MG63 (cell line): ENCODE measurements at regions not wholly inside any gene's neighbourhood (a gene's known extent, or its start where the extent isn't known, plus 50 kb on each side); places are given as distances from the start of the nearest gene placed in this dataset.
"Not testable (repeated sequence)": the region's sequence is repeated elsewhere in the genome, so short reads cannot be mapped to it uniquely, and the experiment has no call there.

Experiments
- DNase-seq: peaks from one replicate; pipeline ENCODE4 v3.0.0-alpha.2; 2020
- H3K27me3 ChIP-seq: fragments of 250-450 bp; sonication (Bioruptor Pico); 2 replicates; pipeline ENCODE4 v1.5.1; 2020; ENCODE audit warnings: mild to moderate bottlenecking, moderate library complexity
- H3K36me3 ChIP-seq: fragments of 250-450 bp; sonication (Bioruptor Pico); 2 replicates; pipeline ENCODE4 v1.5.1; 2020; ENCODE audit warnings: mild to moderate bottlenecking, moderate library complexity
- H3K4me3 ChIP-seq: fragments of 250-450 bp; sonication (Bioruptor Pico); 2 replicates; pipeline ENCODE4 v1.5.1; 2020; ENCODE audit warnings: mild to moderate bottlenecking, moderate library complexity
- H3K9me3 ChIP-seq: fragments of 250-450 bp; sonication (Bioruptor Pico); 2 replicates; pipeline ENCODE4 v1.5.1; 2020; ENCODE audit warnings: mild to moderate bottlenecking, moderate library complexity

GRCh38 chr18:29457316-29457889 lies 1280.5 kb upstream of the CDH2 start:
- DNase-seq = no peak
- Histone ChIP-seq H3K4me3 (no peak overlapping the region), H3K36me3 (no peaks in the 10 kb centered on the region), H3K9me3 (no peaks in the 10 kb centered on the region), H3K27me3 (no peaks in the 10 kb centered on the region)

- DNase-seq = no peak
- H3K9me3 ChIP-seq = no peaks in the 10 kb centered on the region
These were observed 1272.5 kb upstream of the CDH2 start for GRCh38 chr18:29449424-29449823.

DNA sequence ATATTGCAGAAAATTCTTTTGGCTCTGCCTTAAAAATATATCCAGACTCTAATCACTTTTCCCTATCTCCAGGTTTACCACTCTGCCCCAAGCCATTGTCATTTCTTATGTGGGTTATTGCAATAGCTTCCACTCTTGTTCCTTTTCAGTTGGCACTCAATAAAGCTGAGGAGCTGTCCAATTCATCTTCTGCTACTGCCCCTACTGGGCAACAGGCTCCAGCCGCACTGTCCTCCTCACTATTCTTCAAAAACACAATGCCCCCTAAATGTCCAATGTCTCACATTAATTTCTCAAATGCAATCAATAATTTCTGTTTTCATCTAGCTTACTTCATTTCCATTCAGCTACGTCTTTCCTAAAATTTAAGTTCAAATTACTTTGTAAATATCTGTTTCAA lies 1262.5 kb upstream of the CDH2 start:
- no peak overlapping the region for H3K4me3 ChIP-seq
- no peaks in the 10 kb centered on the region; the same call in 1 of the 2 replicates for H3K9me3 ChIP-seq
- no peaks in the 10 kb centered on the region for H3K27me3 ChIP-seq
- DNase-seq = no peak
- H3K36me3 ChIP-seq = no peaks in the 10 kb centered on the region

More at GRCh38 chr18:29449424-29449823, 1272.5 kb upstream of the CDH2 start:
- H3K36me3 ChIP-seq = no peaks in the 10 kb centered on the region
- no peaks in the 10 kb centered on the region for H3K27me3 ChIP-seq
- H3K4me3 ChIP-seq = no peak overlapping the region

- no peaks in the 10 kb centered on the region for H3K36me3 ChIP-seq
- no peak overlapping the region for H3K4me3 ChIP-seq
- H3K9me3 ChIP-seq = peaks cover 4% of the 10 kb centered on the region; the same call in 1 of the 2 replicates
- no peaks in the 10 kb centered on the region for H3K27me3 ChIP-seq
- DNase-seq = no peak
These were observed 1259.5 kb upstream of the CDH2 start for GRCh38 chr18:29436459-29436858.

DNA sequence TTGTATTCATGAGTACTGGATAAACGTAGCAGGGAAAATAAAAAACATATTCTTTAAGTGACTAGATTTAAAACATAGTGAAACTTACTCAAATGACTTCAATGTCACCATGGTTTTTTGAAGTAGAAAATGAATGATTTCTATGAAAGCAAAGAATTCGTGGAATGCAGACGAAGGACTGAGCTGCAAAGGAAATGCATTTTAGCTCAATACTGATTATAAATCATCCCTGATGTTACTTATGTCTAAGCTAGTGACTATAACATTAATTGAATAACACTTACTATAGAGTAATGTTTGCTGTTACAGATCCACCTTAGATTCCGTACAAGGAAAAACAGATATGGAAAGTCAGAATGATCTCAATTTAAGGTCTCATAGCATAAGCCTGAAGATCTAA lies 1257.7 kb upstream of the CDH2 start:
- H3K36me3 ChIP-seq = no peaks in the 10 kb centered on the region
- no peak overlapping the region for H3K4me3 ChIP-seq
- no peak for DNase-seq
- no peaks in the 10 kb centered on the region for H3K27me3 ChIP-seq
- H3K9me3 ChIP-seq = peaks cover 13% of the 10 kb centered on the region; the same call in 1 of the 2 replicates

DNA sequence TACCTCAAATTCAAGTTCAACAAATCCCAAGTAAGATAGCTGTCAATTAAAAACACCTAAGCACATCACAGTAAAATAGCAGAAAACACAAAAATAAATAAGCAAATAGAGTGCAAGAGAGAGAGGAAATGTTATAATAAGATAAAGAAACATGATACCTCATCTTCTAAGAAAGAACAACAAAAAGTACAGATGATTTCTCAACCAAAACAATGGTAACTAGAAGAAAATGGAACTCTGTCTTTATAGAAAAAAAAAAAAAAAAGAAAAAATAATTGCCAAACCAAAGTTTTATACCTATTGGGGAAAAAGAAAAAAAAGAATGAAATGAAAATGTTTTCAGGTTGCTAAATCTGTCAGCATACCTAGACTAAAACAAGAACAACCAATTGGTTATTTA lies 1253.5 kb upstream of the CDH2 start:
- no peak overlapping the region for H3K4me3 ChIP-seq
- DNase-seq = no peak

GRCh38 chr18:29418136-29418535 lies 1241.2 kb upstream of the CDH2 start:
- Histone ChIP-seq H3K27me3 (no peaks in the 10 kb centered on the region), H3K9me3 (no peaks in the 10 kb centered on the region), H3K4me3 (no peak overlapping the region), H3K36me3 (no peaks in the 10 kb centered on the region)
- no peak for DNase-seq

More for the DNA sequence above, 1253.5 kb upstream of the CDH2 start:
- peaks cover 16% of the 10 kb centered on the region; the same call in 1 of the 2 replicates for H3K9me3 ChIP-seq
- H3K36me3 ChIP-seq = no peaks in the 10 kb centered on the region
- no peaks in the 10 kb centered on the region for H3K27me3 ChIP-seq

DNA sequence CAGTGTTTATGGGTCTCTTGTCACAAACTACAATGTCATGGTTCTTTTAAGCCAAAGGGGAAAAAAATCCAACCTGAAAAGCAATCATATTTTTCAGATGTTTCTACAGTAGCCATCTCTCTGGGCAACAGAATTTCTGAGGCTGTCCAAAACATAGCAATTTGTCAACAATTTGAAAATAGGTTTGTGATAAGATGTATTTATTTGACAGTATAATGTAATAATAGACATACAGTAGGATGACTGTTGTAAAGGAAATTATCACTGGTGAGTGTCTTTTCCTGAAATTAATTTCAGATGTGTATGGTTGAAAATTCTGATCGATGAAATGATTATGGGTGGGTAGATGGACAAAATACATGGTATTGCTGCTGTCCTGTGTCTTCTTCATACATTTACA lies 1230.1 kb upstream of the CDH2 start:
- H3K27me3 ChIP-seq = no peaks in the 10 kb centered on the region
- no peaks in the 10 kb centered on the region for H3K9me3 ChIP-seq
- no peaks in the 10 kb centered on the region for H3K36me3 ChIP-seq
- DNase-seq = no peak
- H3K4me3 ChIP-seq = no peak overlapping the region

DNA sequence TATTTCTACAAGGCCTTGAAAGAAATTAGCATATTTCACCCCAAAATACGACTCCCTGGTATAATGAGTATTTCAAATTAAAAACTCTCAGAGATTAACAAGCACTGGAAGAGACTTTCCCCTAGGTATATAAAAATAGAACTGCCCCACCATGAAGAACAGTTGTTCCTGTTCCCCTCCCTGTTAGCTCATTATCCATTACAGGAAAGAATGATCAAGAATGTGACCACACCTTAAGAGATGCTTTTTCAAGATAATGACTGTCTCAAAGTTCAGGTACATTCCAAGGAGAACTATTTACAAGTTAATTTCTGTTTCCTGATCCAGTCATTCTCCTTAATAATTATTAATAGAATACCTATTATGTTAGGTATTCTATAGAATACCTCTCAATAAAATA lies 1220.6 kb upstream of the CDH2 start:
- Histone ChIP-seq H3K9me3 (no peaks in the 10 kb centered on the region), H3K4me3 (no peak overlapping the region), H3K27me3 (no peaks in the 10 kb centered on the region), H3K36me3 (no peaks in the 10 kb centered on the region)
- no peak for DNase-seq

- H3K9me3 ChIP-seq = 0 out of 2 replicates have a peak, but pooled peaks cover 2% of the 10 kb centered on the region
- no peak for DNase-seq
- no peak overlapping the region for H3K4me3 ChIP-seq
- H3K36me3 ChIP-seq = no peaks in the 10 kb centered on the region
- no peaks in the 10 kb centered on the region for H3K27me3 ChIP-seq
These were observed 1206.7 kb upstream of the CDH2 start for GRCh38 chr18:29383311-29384273.

- Histone ChIP-seq H3K36me3 (no peaks in the 10 kb centered on the region), H3K27me3 (no peaks in the 10 kb centered on the region), H3K9me3 (peaks cover 4% of the 10 kb centered on the region; the same call in 1 of the 2 replicates), H3K4me3 (no peak overlapping the region)
- DNase-seq = no peak
These were observed 1201.8 kb upstream of the CDH2 start for GRCh38 chr18:29378651-29379136.

DNA sequence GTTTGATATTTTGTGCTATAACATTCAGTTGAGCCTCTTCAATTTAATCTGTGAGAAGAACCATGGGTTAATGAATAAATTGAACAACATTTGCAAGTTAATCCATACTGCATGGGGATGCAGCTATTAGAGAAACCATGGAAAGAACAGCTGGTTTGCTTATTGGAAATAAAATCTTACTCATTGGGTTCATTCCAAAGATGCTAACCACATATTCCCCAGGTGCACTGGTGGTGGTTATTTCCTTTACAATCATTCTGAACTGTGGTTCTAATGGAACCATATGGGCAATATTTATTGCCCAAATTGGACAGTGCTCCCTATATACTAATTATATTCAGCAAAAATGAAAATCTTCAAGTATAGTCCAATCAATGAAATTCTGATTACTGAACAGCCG lies 1200.4 kb upstream of the CDH2 start:
- Histone ChIP-seq H3K4me3 (no peak overlapping the region), H3K27me3 (no peaks in the 10 kb centered on the region), H3K36me3 (no peaks in the 10 kb centered on the region), H3K9me3 (peaks cover 11% of the 10 kb centered on the region)
- DNase-seq = no peak

DNA sequence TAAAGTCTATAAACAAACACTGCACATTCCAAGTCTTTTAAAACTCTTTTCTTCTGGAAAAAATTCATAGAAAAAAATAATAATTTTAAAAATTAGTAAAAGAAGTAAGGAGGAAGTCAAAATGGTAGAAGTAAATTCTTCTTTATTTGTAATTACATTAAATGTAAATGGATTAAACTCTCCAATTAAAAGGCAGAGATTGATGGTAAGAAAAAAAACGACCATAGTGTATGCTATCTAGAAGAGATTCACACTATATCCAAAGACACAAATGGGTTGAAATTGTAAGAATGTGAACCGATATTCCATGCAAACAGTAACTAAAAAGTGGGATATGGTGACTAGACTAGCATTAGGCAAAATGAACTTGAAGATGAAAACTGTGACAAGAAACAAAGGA lies 1196.1 kb upstream of the CDH2 start:
- Histone ChIP-seq H3K9me3 (peaks cover 13% of the 10 kb centered on the region), H3K36me3 (no peaks in the 10 kb centered on the region), H3K27me3 (no peaks in the 10 kb centered on the region), H3K4me3 (no peak overlapping the region)
- DNase-seq = no peak

DNA sequence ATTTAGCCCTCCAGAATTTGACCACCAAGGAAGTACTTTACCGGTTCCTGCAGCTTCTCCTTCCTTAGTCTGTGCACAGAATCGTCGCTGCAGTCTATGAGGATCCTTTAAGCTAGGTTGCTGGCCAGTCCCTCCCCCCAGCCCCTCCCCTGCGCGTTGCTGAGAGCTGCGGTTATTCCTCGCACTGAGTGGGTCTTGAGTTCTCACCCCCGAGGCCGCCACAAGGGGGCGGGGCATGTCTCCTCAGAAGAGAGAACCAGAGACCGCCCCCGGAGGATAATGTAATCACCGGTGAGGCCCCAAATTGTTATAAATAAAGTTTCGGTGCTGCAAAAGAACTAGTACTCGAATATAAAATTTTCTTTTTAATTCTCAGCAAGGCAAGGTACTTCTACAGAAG lies 1184.9 kb upstream of the CDH2 start:
- Histone ChIP-seq H3K4me3 (no peak overlapping the region), H3K9me3 (peaks cover 3% of the 10 kb centered on the region; the same call in 1 of the 2 replicates), H3K36me3 (no peaks in the 10 kb centered on the region), H3K27me3 (no peaks in the 10 kb centered on the region)
- no peak for DNase-seq

DNA sequence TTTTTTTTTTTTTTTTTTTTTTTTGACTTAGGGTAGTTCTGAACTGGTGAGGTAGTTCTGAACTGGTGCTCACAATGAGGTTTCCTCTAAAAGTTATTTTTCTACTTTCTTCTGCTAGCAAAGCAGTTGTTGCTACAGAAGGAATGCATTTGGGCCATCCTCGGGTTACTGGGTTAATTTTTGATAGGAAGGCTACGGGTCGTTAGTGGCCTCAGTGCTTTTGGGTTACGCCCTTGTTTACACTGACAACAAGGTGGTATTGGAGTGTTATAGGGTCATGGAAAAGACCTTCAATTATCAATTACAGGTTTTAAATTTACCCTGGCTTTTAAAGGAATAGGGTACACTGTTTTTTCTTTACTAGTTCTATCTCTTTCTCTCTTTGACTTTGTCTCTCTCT lies 1183.7 kb upstream of the CDH2 start:
- H3K27me3 ChIP-seq, H3K4me3 ChIP-seq, DNase-seq, H3K36me3 ChIP-seq, H3K9me3 ChIP-seq: not testable (repeated sequence)

GRCh38 chr18:29359222-29359621 lies 1182.3 kb upstream of the CDH2 start:
- not testable (repeated sequence) for H3K27me3 ChIP-seq, H3K9me3 ChIP-seq, DNase-seq, H3K36me3 ChIP-seq, H3K4me3 ChIP-seq

DNA sequence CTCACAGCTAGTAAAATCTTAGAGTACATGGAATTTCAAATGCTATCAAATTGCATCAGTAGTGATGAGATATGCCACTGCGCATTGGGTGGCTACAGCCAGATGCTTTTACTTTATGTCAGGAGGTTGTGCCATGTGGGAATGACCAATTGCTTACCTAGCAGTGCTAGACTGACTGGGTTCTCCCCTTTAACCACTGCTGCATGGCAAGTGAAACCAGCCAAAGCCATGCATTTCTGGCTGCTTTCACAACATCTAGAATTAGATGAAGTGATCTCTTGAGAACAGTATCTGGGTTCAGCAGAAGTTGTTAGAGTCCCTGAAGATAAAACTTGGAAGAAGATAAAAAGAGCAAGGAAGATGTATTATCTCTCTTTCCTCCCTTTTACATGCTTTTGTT lies 1174.2 kb upstream of the CDH2 start:
- H3K27me3 ChIP-seq = no peaks in the 10 kb centered on the region
- DNase-seq = no peak
- no peak overlapping the region for H3K4me3 ChIP-seq
- no peaks in the 10 kb centered on the region; the same call in 1 of the 2 replicates for H3K9me3 ChIP-seq
- no peaks in the 10 kb centered on the region for H3K36me3 ChIP-seq
